Stimulated activated CD4-positive, alpha-beta T cell treated with anti-CD3 and anti-CD28 coated beads, Interleukin-12 subunit alpha, Interleukin-12 subunit beta, amount 100 ng/mL, for 24 hours (primary cell): ENCODE measurements at regions not wholly inside any gene's neighbourhood (a gene's known extent, or its start where the extent isn't known, plus 50 kb on each side); places are given as distances from the start of the nearest gene placed in this dataset.

Experiments
- DNase-seq, 2 experiments: peaks; one replicate each; pipeline ENCODE4 v3.0.0-alpha.2; 2020; ENCODE audit warnings: low read depth in 2 of 2

- no peak for DNase-seq
These were observed 1123.5 kb upstream of the AUTS2 start for GRCh38 chr7:68474661-68475216.

GRCh38 chr7:68476966-68477365, 1121.3 kb upstream of the AUTS2 start:
- no peak for DNase-seq

- DNase-seq: no peak
These were observed 1119.9 kb upstream of the AUTS2 start for GRCh38 chr7:68478326-68478725.

GRCh38 chr7:68482800-68483199, 1115.5 kb upstream of the AUTS2 start:
- DNase-seq: no peak

- no peak for DNase-seq
These were observed 1113.5 kb upstream of the AUTS2 start for GRCh38 chr7:68484731-68485130.

- no peak for DNase-seq
These were observed 1112.9 kb upstream of the AUTS2 start for GRCh38 chr7:68485253-68485917.

- DNase-seq: no peak
These were observed 1109.8 kb upstream of the AUTS2 start for GRCh38 chr7:68488341-68489060.

GRCh38 chr7:68491523-68492358, 1106.5 kb upstream of the AUTS2 start:
- no peak for DNase-seq

GRCh38 chr7:68492359-68492690, 1106.0 kb upstream of the AUTS2 start:
- DNase-seq: no peak

GRCh38 chr7:68503400-68503799, 1094.9 kb upstream of the AUTS2 start:
- no peak for DNase-seq

GRCh38 chr7:68504716-68505115, 1093.6 kb upstream of the AUTS2 start:
- no peak for DNase-seq

- no peak for DNase-seq
These were observed 1092.6 kb upstream of the AUTS2 start for GRCh38 chr7:68505721-68506120.

GRCh38 chr7:68507668-68508067, 1090.6 kb upstream of the AUTS2 start:
- no peak for DNase-seq

- no peak for DNase-seq
These were observed 1089.2 kb upstream of the AUTS2 start for GRCh38 chr7:68509054-68509453.

GRCh38 chr7:68509603-68510002, 1088.7 kb upstream of the AUTS2 start:
- DNase-seq: no peak

- DNase-seq: no peak
These were observed 1087.0 kb upstream of the AUTS2 start for GRCh38 chr7:68511281-68511680.

- no peak for DNase-seq
These were observed 1085.8 kb upstream of the AUTS2 start for GRCh38 chr7:68512466-68512865.

GRCh38 chr7:68518060-68518459, 1080.2 kb upstream of the AUTS2 start:
- DNase-seq: no peak

- DNase-seq: no peak
These were observed 1074.1 kb upstream of the AUTS2 start for GRCh38 chr7:68524126-68524525.

GRCh38 chr7:68529221-68529620, 1069.1 kb upstream of the AUTS2 start:
- DNase-seq: no peak

GRCh38 chr7:68535266-68535665, 1063.0 kb upstream of the AUTS2 start:
- DNase-seq: no peak

GRCh38 chr7:68537051-68537773, 1061.1 kb upstream of the AUTS2 start:
- DNase-seq: no peak
